ENCODE measurements at regions not wholly inside any gene's neighbourhood (a gene's known extent, or its start where the extent isn't known, plus 50 kb on each side); places are given as distances from the start of the nearest gene placed in this dataset.

GRCh38 chr16:35525979-35526590 lies 2066.7 kb downstream of the TP53TG3F start:
- no peak for ATAC-seq
- intact Hi-C loops (cut with DNase I, micrococcal nuclease), result no loop called here
- DNase-seq, result no peak

GRCh38 chr16:35532576-35532975 lies 2073.2 kb downstream of the TP53TG3F start:
- ATAC-seq (no peak), DNase-seq (no peak)
- intact Hi-C loops (cut with DNase I, micrococcal nuclease), result no loop called here

GRCh38 chr16:35533683-35534082 lies 2074.3 kb downstream of the TP53TG3F start:
- ATAC-seq (no peak), DNase-seq (no peak)
- intact Hi-C loops (cut with DNase I, micrococcal nuclease), result no loop called here

GRCh38 chr16:35543486-35543885 lies 2084.1 kb downstream of the TP53TG3F start:
- DNase-seq, result no peak
- ATAC-seq, result no peak

GRCh38 chr16:35552763-35553162 lies 2093.4 kb downstream of the TP53TG3F start:
- no peak for ATAC-seq
- no peak for DNase-seq
- intact Hi-C loops (cut with DNase I, micrococcal nuclease), result no loop called here

More at GRCh38 chr16:35543486-35543885, 2084.1 kb downstream of the TP53TG3F start:
- intact Hi-C loops (cut with DNase I, micrococcal nuclease), result no loop called here

- ATAC-seq, result no peak
- intact Hi-C loops (cut with DNase I, micrococcal nuclease), result no loop called here
- no peak for DNase-seq
These were observed 2098.3 kb downstream of the TP53TG3F start for GRCh38 chr16:35557731-35558130.

- no peak for DNase-seq
- ATAC-seq, result no peak
- intact Hi-C loops (cut with DNase I, micrococcal nuclease), result no loop called here
These were observed 2100.7 kb downstream of the TP53TG3F start for GRCh38 chr16:35559911-35560636.

GRCh38 chr16:35560637-35560984 lies 2101.2 kb downstream of the TP53TG3F start:
- no peak for ATAC-seq
- DNase-seq, result no peak
- intact Hi-C loops (cut with DNase I, micrococcal nuclease), result no loop called here

GRCh38 chr16:35561346-35561745 lies 2101.9 kb downstream of the TP53TG3F start:
- DNase-seq (no peak), ATAC-seq (no peak)
- intact Hi-C loops (cut with DNase I, micrococcal nuclease), result no loop called here

- DNase-seq, result no peak
- intact Hi-C loops (cut with DNase I, micrococcal nuclease), result no loop called here
- ATAC-seq, result no peak
These were observed 2103.1 kb downstream of the TP53TG3F start for GRCh38 chr16:35562471-35562870.

- intact Hi-C loops (cut with DNase I, micrococcal nuclease), result no loop called here
- ATAC-seq (no peak), DNase-seq (no peak)
These were observed 2103.5 kb downstream of the TP53TG3F start for GRCh38 chr16:35562919-35563318.

- ATAC-seq (no peak), DNase-seq (no peak)
- intact Hi-C loops (cut with DNase I, micrococcal nuclease), result no loop called here
These were observed 2104.7 kb downstream of the TP53TG3F start for GRCh38 chr16:35564148-35564547.

- no peak for ATAC-seq
These were observed 2105.5 kb downstream of the TP53TG3F start for GRCh38 chr16:35564889-35565288.

GRCh38 chr16:35565626-35566025 lies 2106.2 kb downstream of the TP53TG3F start:
- no peak for DNase-seq

More at GRCh38 chr16:35564889-35565288, 2105.5 kb downstream of the TP53TG3F start:
- DNase-seq, result no peak
- intact Hi-C loops (cut with DNase I, micrococcal nuclease), result no loop called here

GRCh38 chr16:35569413-35569812 lies 2110.0 kb downstream of the TP53TG3F start:
- DNase-seq, result no peak
- no peak for ATAC-seq

More at GRCh38 chr16:35565626-35566025, 2106.2 kb downstream of the TP53TG3F start:
- ATAC-seq, result no peak
- intact Hi-C loops (cut with DNase I, micrococcal nuclease), result no loop called here

GRCh38 chr16:35570946-35571345 lies 2111.5 kb downstream of the TP53TG3F start:
- ATAC-seq, result no peak
- intact Hi-C loops (cut with DNase I, micrococcal nuclease), result no loop called here
- DNase-seq, result no peak

More at GRCh38 chr16:35569413-35569812, 2110.0 kb downstream of the TP53TG3F start:
- intact Hi-C loops (cut with DNase I, micrococcal nuclease), result no loop called here

- ATAC-seq, result no peak
- no peak for DNase-seq
- intact Hi-C loops (cut with DNase I, micrococcal nuclease), result no loop called here
These were observed 2112.8 kb downstream of the TP53TG3F start for GRCh38 chr16:35572186-35572585.

- intact Hi-C loops (cut with DNase I, micrococcal nuclease), result no loop called here
- DNase-seq (no peak), ATAC-seq (no peak)
These were observed 2114.0 kb downstream of the TP53TG3F start for GRCh38 chr16:35573407-35573806.

- ATAC-seq (no peak), DNase-seq (no peak)
- intact Hi-C loops (cut with DNase I, micrococcal nuclease), result no loop called here
These were observed 2114.6 kb downstream of the TP53TG3F start for GRCh38 chr16:35574011-35574410.
